ENCODE measurements at regions not wholly inside any gene's neighbourhood (a gene's known extent, or its start where the extent isn't known, plus 50 kb on each side); places are given as distances from the start of the nearest gene placed in this dataset.
"Not testable (repeated sequence)": the region's sequence is repeated elsewhere in the genome, so short reads cannot be mapped to it uniquely, and the experiment has no call there.

- no peak for DNase-seq (ENCODE audit: low read depth)
- H3K4me3 ChIP-seq (ENCODE audit: low read length) = no peak overlapping the region
- TF ChIP-seq CTCF (conservative IDR thresholded peaks at IDR 0.05; ENCODE audit: low read depth, low read length) = no peak
Measured at GRCh38 chr5:84961193-84961592, 576.5 kb upstream of the EDIL3 start.

GRCh38 chr5:84961903-84962302 is 577.2 kb upstream of the EDIL3 start:
- no peak for DNase-seq (ENCODE audit: low read depth)
- H3K4me3 ChIP-seq (ENCODE audit: low read length) = no peak overlapping the region
- TF ChIP-seq CTCF (conservative IDR thresholded peaks at IDR 0.05; ENCODE audit: low read depth, low read length) = no peak

- no peak for DNase-seq (ENCODE audit: low read depth)
- H3K4me3 ChIP-seq (ENCODE audit: low read length) = no peak overlapping the region
- TF ChIP-seq CTCF (conservative IDR thresholded peaks at IDR 0.05; ENCODE audit: low read depth, low read length) = no peak
Measured at GRCh38 chr5:84983093-84983492, 598.4 kb upstream of the EDIL3 start.

- no peak for DNase-seq (ENCODE audit: low read depth)
Measured at GRCh38 chr5:84985148-84985547, 600.5 kb upstream of the EDIL3 start.

GRCh38 chr5:84986688-84987087 is 602.0 kb upstream of the EDIL3 start:
- H3K4me3 ChIP-seq (ENCODE audit: low read length) = no peak overlapping the region
- no peak for TF ChIP-seq CTCF (conservative IDR thresholded peaks at IDR 0.05; ENCODE audit: low read depth, low read length)
- no peak for DNase-seq (ENCODE audit: low read depth)

More at GRCh38 chr5:84985148-84985547, 600.5 kb upstream of the EDIL3 start:
- no peak for TF ChIP-seq CTCF (conservative IDR thresholded peaks at IDR 0.05; ENCODE audit: low read depth, low read length)
- no peak overlapping the region for H3K4me3 ChIP-seq (ENCODE audit: low read length)

- DNase-seq (ENCODE audit: low read depth) = no peak
- TF ChIP-seq CTCF (conservative IDR thresholded peaks at IDR 0.05; ENCODE audit: low read depth, low read length) = no peak
- H3K4me3 ChIP-seq (ENCODE audit: low read length) = no peak overlapping the region
Measured at GRCh38 chr5:85000671-85001070, 616.0 kb upstream of the EDIL3 start.

- not testable (repeated sequence) for DNase-seq (ENCODE audit: low read depth)
Measured at GRCh38 chr5:85002026-85002425, 617.3 kb upstream of the EDIL3 start.

GRCh38 chr5:85010014-85010562 is 625.4 kb upstream of the EDIL3 start:
- no peak for DNase-seq (ENCODE audit: low read depth)
- no peak for TF ChIP-seq CTCF (conservative IDR thresholded peaks at IDR 0.05; ENCODE audit: low read depth, low read length)

More at GRCh38 chr5:85002026-85002425, 617.3 kb upstream of the EDIL3 start:
- not testable (repeated sequence) for H3K4me3 ChIP-seq (ENCODE audit: low read length)

More at GRCh38 chr5:85010014-85010562, 625.4 kb upstream of the EDIL3 start:
- H3K4me3 ChIP-seq (ENCODE audit: low read length) = no peak overlapping the region

Data from retinal pigment epithelial cell (primary cell).